NCI-H446 treated with DMSO at 0.1 percent for 48 hours (cell line): ENCODE measurements at regions not wholly inside any gene's neighbourhood (a gene's known extent, or its start where the extent isn't known, plus 50 kb on each side); places are given as distances from the start of the nearest gene placed in this dataset.
"Not testable (repeated sequence)": the region's sequence is repeated elsewhere in the genome, so short reads cannot be mapped to it uniquely, and the experiment has no call there.

Experiments used
- DNase-seq: peaks from one replicate; lab custom pipeline; 2025; lab: John Stamatoyannopoulos, UW

DNA sequence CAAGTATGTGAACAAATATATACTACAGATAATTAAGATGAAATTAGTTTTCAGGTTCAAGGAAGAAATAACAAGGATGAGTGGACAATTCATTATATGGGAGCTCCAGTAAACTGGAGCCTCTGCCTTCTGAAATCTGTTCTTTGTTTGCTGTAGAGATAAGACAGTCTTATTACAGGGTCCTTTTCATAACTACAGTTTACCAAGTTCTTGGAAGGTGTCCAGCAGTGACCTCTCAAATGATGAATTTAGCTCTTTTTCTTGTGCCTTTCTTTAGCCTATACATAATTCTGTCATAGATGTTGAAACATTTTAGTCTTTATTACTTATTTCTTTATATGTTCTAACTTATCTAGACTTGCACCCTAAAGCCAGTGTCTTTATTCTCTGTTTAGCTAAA, 89.7 kb upstream of the GBE1 start:
- no peak for DNase-seq

DNA sequence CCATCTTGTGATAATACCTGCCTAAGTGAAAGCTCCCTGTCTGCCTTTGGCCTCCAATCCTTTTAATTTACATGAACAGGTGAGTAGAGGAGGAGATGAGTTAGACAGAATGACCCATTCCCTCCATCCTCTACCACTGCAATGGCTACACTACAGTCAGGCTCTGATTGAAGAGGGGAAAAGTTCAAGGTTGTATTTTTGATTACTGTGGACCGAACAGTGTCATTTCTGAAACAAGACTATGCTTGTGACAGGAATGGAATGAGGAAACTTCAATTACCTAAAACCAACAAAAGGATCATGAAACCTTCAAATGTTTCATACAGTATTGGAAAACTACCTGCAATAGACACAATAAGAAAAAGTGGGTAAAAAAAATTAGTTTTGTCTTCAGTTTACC, 85.5 kb upstream of the GBE1 start:
- DNase-seq: no peak

DNA sequence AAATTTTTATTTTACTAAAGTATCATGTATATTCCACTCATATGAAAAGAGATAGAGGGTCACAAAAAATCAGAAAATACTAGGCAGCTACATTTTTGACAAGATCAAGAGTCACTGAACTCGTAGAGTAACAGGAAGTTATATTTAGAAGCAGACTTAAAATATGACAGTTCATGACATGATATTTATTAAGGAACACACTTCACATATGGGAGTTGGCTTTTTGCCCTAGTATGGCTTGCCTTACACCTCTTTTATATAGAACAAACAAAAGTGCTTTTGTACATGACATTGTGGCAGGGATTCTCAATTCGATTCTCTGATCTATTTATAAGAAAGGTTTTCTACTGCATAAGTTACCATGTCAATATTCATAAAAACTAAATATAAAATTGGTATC, 80.1 kb upstream of the GBE1 start:
- DNase-seq: peak; percentile 5

DNA sequence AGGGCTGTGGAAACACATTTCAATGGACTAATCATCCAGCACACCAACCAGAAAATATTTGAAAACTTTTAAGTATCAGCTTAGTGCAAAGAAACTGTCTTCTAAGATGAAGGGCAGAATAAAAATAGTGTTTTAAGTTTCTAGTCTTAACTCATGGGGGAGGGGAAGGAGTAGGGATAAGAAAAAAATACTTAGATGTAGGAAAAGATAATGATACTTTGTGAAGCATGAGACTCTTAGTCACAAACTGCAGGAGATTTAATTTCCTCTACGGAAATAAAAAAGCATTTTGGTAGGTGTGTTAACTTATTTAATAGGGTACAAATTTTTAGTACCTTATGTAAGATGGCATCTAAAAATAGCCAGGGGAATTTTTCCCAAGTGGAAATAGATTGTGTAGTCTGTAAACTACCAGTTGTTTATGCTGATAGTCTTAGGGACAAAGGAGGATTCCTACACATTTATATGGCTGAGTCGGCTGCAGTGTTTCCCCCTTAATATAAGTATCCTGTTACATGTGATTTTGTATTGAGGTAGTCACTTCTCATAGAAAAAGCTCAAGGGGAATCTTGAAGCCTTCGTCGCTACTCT, 78.2 kb upstream of the GBE1 start:
- no peak for DNase-seq

DNA sequence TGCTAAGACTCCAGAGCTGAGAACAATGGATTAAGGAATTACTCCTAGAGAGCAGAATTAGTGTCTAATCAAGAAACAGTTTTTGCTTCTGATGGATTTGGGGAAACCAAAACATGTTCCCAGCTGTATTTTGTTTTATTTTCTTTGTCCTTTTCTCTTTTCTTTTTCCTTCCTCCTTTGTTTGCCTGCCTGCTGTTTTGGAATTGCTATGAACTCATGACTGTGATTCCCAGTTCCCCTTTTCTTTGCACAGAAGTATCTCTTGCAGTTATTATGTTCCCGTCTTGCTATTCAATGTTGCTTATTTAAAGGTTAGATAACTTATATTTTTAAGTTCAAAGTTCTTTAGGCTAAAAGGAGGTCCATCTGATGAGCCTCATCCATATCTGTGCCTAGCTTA, 77.0 kb upstream of the GBE1 start:
- no peak for DNase-seq

DNA sequence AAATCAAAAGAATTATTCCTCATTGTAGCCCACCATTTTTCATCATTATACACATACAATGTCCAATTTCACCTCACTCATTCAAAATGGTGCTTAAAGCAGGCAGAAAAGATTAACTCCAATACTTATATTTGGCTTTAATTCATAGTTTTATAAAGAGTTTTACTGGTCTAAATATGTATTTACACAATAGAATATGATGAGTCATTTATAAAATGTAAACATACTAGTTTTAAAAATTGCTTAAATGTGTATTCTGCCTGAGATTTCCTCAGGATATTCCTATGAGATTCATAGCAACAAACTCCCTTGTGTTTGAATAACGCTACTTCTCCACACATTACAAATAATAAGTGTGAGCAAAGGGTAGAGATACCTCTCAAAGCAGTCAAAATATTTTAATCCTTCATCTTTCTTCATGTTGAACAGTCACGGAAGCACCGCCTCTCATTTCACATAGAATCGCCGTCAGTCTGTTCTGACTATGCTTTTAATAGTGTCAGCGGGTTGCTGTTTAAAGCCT, 75.7 kb upstream of the GBE1 start:
- no peak for DNase-seq

DNA sequence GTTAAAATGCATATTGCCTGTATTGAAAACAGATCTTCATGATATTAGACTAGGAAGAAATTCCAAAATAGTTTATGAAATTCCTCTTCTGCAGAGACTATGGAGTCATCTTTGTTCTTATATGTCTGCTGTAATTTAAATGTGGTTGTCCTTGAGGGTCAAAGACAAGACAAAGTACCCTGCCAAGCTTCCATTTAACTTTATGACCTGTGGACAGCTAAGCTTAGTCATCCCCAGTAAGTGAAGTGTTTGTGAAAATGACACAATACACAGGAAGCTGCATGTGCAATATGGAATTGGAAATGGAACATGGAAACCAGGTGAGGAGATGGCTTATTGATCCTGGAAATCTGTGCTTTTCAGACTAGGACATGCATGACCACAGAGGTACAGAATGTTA, 68.5 kb upstream of the GBE1 start:
- no peak for DNase-seq

DNA sequence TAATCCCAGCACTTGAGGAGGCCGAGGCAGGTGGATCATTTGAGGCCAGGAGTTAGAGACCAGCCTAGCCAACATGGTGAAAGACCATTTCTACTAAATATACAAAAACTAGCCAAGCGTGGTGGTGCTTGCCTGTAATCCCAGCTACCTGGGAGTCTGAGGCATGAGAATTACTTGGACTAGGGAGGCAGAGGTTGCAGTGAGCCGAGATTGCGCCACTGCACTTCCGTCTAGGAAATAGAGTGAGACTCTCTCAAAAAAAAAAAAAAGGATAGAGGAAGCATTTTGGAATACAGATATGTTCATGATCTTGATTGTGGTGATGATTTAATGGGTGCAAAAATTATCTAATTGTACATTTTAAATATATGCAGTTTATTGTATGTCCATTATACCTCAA, 67.8 kb upstream of the GBE1 start:
- not testable (repeated sequence) for DNase-seq

DNA sequence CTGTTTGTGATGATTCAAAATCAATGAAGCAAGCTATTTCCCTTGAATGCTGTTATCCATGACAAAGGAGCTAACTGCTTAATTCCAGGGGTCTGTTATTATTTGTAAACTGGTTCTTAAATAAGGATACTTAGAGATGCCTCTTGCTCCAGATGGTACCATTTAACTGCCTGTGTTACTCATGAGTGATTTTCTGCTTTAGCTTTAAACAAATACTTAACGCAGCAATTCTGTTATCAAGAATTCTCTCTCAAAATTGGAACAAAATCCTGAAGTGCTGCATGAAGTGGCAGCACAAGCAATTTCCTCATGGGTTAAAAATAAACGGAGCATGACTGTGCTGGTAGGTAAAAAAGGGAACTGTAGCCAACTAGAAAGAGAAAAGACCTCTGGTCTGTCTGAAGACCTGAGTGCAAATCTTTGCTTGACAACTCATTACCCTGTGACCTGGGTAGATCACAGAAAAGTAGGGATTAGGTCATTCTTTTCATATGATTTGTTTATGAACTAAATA, 62.5 kb upstream of the GBE1 start:
- DNase-seq: peak; percentile 18

DNA sequence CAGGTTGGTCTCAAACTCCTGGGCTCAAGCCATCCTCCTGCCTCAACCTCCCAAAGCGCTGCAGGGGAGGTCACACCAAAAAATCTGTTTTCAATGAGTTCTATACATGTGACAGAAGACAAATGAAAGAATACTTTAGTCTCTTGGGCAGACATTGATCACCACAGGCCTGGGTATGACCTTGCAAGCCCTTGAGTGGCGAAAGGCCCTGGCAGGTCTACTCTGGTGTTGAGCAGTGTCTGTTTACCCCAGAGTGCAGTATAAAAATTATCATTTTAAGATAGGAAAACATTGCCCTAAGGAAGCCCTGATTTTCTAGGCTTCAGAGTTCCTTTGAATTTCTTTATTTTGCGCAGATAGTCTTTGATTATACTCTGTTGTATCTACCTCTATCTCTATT, 61.6 kb upstream of the GBE1 start:
- DNase-seq: no peak

DNA sequence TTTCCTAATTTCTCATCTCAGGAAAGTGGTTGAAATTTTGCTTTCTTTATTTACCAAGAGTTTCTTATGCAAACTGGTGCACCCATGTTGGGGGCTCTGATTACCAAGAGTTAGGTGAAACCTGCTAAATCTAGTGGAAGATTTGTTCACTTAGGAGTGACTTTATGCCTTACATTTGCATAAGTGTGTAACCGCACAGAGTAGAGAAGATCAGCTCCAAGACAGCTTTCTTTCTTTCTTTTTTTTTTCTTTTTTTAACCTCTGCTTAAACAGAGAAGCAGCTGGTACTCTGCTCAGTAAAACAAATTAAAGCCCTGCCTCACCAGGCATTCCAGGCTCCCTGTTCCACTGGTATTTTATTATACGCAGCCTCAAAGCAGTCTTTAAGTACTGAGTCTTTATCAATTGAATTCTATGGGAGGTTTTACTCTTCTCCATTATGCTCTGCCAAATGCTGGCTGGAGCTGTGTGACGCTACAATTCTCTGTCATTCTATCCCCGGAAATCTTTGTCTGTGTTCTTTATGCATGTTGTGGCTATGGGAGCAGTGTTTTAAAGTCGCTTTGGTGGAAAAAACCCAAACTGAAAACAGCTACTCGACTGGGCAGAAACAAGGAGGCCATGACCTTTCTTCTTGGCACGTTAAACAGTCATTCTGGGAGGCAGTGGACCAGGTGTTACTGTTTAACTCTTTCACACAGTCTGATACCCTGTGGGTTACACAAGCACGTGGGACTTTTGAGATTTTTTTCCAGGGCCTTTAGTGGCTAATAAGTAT, 55.2 kb upstream of the GBE1 start:
- no peak for DNase-seq

DNA sequence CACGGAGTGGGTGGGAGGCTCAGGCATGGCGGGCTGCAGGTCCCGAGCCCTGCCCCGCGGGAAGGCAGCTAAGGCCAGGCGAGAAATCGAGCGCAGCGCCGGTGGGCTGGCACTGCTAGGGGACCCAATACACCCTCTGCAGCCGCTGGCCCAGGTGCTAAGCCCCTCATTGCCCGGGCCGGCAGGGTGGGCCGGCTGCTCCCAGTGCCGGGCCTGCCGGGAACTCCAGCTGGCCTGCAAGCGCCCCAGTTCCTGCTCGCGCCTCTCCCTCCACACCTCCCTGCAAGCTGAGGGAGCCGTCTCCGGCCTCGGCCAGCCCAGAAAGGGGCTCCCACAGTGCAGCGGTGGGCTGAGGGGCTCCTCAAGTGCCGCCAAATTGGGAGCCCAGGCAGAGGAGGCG, 50.7 kb upstream of the GBE1 start:
- not testable (repeated sequence) for DNase-seq
